Esophagus (tissue), 2 donors: ENCODE measurements at regions not wholly inside any gene's neighbourhood (a gene's known extent, or its start where the extent isn't known, plus 50 kb on each side); places are given as distances from the start of the nearest gene placed in this dataset.

Source experiments
- H3K27ac ChIP-seq, 2 donors: one replicate each; pipeline ENCODE4 v1.5.1; 2013; ENCODE audit warnings: low read depth in 2 of 2, mild to moderate bottlenecking in 2 of 2, inconsistent platforms in 1 of 2, low read length in 1 of 2, moderate library complexity in 1 of 2
- H3K27me3 ChIP-seq, 2 donors: one replicate each; pipeline ENCODE4 v1.6.1; 2013; ENCODE audit warnings: low read length in 2 of 2, control low read depth in 1 of 2, mild to moderate bottlenecking in 1 of 2; ENCODE audit not compliant: insufficient read depth in 2 of 2, control insufficient read depth in 1 of 2
- H3K36me3 ChIP-seq, 2 donors: one replicate each; pipeline ENCODE4 v1.6.1; 2013; ENCODE audit warnings: low read length in 1 of 2; ENCODE audit not compliant: control insufficient read depth in 2 of 2, insufficient read depth in 2 of 2
- H3K4me1 ChIP-seq, 2 donors: one replicate each; pipeline ENCODE4 v1.6.1; 2013; ENCODE audit warnings: low read length in 1 of 2; ENCODE audit not compliant: control insufficient read depth in 2 of 2, insufficient read depth in 2 of 2
- H3K4me3 ChIP-seq, 2 donors: one replicate each; pipeline ENCODE4 v1.5.1; 2013; ENCODE audit warnings: low read length in 2 of 2, mild to moderate bottlenecking in 2 of 2, low read depth in 1 of 2, moderate library complexity in 1 of 2
- H3K9me3 ChIP-seq, 2 donors: one replicate each; pipeline ENCODE4 v1.6.1; 2013; ENCODE audit warnings: mild to moderate bottlenecking in 2 of 2, low read depth in 1 of 2, low read length in 1 of 2, moderate library complexity in 1 of 2; ENCODE audit not compliant: control insufficient read depth in 2 of 2, insufficient read depth in 1 of 2
- WGBS, 2 donors: extraction: QIAGEN DNeasy Blood & Tissue Kit; methylation state at CpG; one replicate each; pipeline ENCODE4 v1.1.7; 2013; 5-methylcytosine and 5-hydroxymethylcytosine counted together
- donor health status: healthy with polysubstance abuse.
- donor health status: Bipolar disorder and iron deficiency.

GRCh38 chr2:133838642-133839365 lies 270.5 kb upstream of the NCKAP5 start:
- WGBS, 2 donors, result 85% methylated on average over 7 of the region's 7 CpGs
- Histone ChIP-seq H3K4me3 (no peak overlapping the region), H3K4me1 (no peaks in the 10 kb centered on the region), H3K36me3 (no peaks in the 10 kb centered on the region), H3K27me3 (no peaks in the 10 kb centered on the region), H3K27ac (no peak overlapping the region), H3K9me3 (no peaks in the 10 kb centered on the region)

GRCh38 chr2:133839677-133840076 lies 271.4 kb upstream of the NCKAP5 start:
- Histone ChIP-seq H3K4me3 (no peak overlapping the region), H3K27ac (no peak overlapping the region), H3K27me3 (no peaks in the 10 kb centered on the region), H3K36me3 (no peaks in the 10 kb centered on the region), H3K9me3 (no peaks in the 10 kb centered on the region), H3K4me1 (no peaks in the 10 kb centered on the region)
- 83% methylated on average over 6 of the region's 6 CpGs for WGBS, 2 donors

DNA sequence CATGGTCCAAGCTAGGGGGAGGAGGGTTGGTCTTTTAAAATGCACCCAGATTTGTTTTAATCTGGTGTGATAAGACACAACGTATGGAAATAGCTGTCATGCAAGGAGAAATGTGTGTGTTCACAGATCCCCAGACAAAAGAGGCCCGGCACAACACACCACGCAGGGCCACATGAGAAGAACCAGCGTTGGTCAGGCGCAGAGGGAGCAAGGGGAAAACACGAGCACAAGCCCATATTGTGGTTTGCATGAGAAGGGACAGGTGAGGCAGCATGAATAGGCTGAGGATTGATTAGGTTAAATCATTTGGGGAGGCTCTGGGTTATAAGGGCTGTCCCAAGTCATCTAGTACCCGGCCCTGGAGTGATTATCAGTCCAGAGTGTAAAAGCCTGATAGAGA lies 272.5 kb upstream of the NCKAP5 start:
- no peaks in the 10 kb centered on the region for H3K4me1 ChIP-seq
- no peak overlapping the region for H3K27ac ChIP-seq
- no peaks in the 10 kb centered on the region for H3K36me3 ChIP-seq
- 83 to 88% methylated on average over 7 of the region's 7 CpGs for WGBS, 2 donors
- no peaks in the 10 kb centered on the region for H3K27me3 ChIP-seq
- H3K9me3 ChIP-seq, result no peaks in the 10 kb centered on the region
- H3K4me3 ChIP-seq, result no peak overlapping the region

DNA sequence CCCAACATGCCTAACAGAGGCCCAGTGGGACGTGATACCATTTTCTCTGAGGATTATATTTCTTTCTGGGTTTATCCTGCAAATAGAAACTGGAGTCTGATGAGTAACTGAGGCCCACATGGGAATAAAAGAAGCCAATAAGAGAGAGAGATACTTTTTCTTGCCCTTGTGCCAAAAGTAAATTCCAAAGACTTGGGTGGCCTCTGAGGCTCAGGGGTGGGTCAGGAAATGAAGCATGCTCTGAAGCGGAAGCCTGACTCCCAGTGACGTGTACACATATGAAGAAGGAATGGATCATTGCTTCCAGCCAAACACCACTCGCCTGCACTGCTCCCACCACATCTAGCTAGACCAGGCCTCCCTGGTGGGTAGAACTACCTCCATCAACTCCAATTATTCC lies 273.6 kb upstream of the NCKAP5 start:
- Histone ChIP-seq H3K36me3 (no peaks in the 10 kb centered on the region), H3K9me3 (no peaks in the 10 kb centered on the region), H3K4me3 (no peak overlapping the region), H3K27me3 (no peaks in the 10 kb centered on the region), H3K4me1 (no peaks in the 10 kb centered on the region), H3K27ac (no peak overlapping the region)
- 42 to 53% methylated on average over 4 of the region's 4 CpGs for WGBS, 2 donors

DNA sequence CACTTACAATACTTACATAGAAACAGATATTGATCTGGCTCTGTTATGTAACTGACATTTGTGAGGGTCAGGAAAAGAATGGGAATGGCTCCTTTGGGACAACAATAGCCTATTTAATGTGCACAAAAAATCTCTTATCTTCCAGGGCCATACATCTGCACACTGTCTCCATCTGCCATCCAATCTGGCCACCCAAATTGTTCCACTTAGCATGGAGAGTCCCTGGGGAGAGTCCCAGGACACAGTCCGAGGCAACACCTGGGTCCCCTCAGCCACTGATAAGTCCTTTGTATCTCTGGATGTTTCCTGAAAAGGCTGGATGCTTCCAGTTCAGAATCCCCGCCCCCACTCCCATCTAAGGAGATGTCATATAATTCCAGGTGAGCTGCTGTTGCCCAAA lies 274.2 kb upstream of the NCKAP5 start:
- 83 to 88% methylated on average over 2 of the region's 2 CpGs for WGBS, 2 donors
- no peak overlapping the region for H3K27ac ChIP-seq

GRCh38 chr2:133843091-133843490 lies 274.8 kb upstream of the NCKAP5 start:
- no peaks in the 10 kb centered on the region for H3K4me1 ChIP-seq
- no peaks in the 10 kb centered on the region for H3K27me3 ChIP-seq
- H3K36me3 ChIP-seq, result no peaks in the 10 kb centered on the region
- H3K9me3 ChIP-seq, result no peaks in the 10 kb centered on the region
- 84 to 93% methylated on average over 3 of the region's 3 CpGs for WGBS, 2 donors
- no peak overlapping the region for H3K4me3 ChIP-seq
- H3K27ac ChIP-seq, result no peak overlapping the region

More for the DNA sequence above, 274.2 kb upstream of the NCKAP5 start:
- H3K27me3 ChIP-seq, result no peaks in the 10 kb centered on the region
- H3K4me1 ChIP-seq, result no peaks in the 10 kb centered on the region
- no peaks in the 10 kb centered on the region for H3K9me3 ChIP-seq
- no peak overlapping the region for H3K4me3 ChIP-seq
- no peaks in the 10 kb centered on the region for H3K36me3 ChIP-seq

- H3K36me3 ChIP-seq, result no peaks in the 10 kb centered on the region
- H3K4me1 ChIP-seq, result no peaks in the 10 kb centered on the region
- 66 to 69% methylated on average over 6 of the region's 6 CpGs for WGBS, 2 donors
- no peak overlapping the region for H3K27ac ChIP-seq
- no peaks in the 10 kb centered on the region for H3K9me3 ChIP-seq
- no peaks in the 10 kb centered on the region for H3K27me3 ChIP-seq
- no peak overlapping the region for H3K4me3 ChIP-seq
Measured at GRCh38 chr2:133843551-133843950, 275.3 kb upstream of the NCKAP5 start.

GRCh38 chr2:133844214-133844892 lies 276.1 kb upstream of the NCKAP5 start:
- Histone ChIP-seq H3K27ac (no peak overlapping the region), H3K36me3 (no peaks in the 10 kb centered on the region), H3K4me1 (no peaks in the 10 kb centered on the region), H3K4me3 (no peak overlapping the region), H3K27me3 (no peaks in the 10 kb centered on the region), H3K9me3 (no peaks in the 10 kb centered on the region)
- WGBS, 2 donors, result 28% methylated on average over 9 of the region's 9 CpGs

- Histone ChIP-seq H3K27ac (no peak overlapping the region), H3K36me3 (no peaks in the 10 kb centered on the region), H3K9me3 (no peaks in the 10 kb centered on the region), H3K27me3 (no peaks in the 10 kb centered on the region), H3K4me3 (no peak overlapping the region), H3K4me1 (no peaks in the 10 kb centered on the region)
- 92 to 93% methylated on average over 4 of the region's 4 CpGs for WGBS, 2 donors
Measured at GRCh38 chr2:133846476-133846875, 278.2 kb upstream of the NCKAP5 start.

DNA sequence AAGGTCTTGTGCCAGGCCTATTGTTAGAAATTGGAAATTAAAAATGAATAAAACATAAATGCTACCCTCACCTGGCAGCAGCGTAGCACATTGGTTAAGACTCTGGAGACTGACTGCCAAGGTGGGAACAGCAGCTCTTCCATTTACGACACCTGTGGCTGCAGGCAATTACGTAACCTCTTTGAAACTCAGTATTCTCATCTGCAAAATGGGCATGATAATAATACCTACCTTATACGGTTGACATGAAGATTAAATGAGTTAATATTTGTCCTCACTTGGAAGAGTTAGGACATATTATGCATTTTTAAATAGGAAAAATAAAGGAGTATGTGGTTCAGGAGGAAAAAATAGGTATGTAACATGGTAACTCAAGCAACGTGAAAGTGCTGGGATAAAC lies 279.3 kb upstream of the NCKAP5 start:
- H3K4me3 ChIP-seq, result no peak overlapping the region
- H3K9me3 ChIP-seq, result no peaks in the 10 kb centered on the region
- no peaks in the 10 kb centered on the region for H3K4me1 ChIP-seq
- no peaks in the 10 kb centered on the region for H3K27me3 ChIP-seq
- WGBS, 2 donors, result 92 to 94% methylated on average over 5 of the region's 5 CpGs
- H3K36me3 ChIP-seq, result no peaks in the 10 kb centered on the region
- H3K27ac ChIP-seq, result no peak overlapping the region
